NCI-H128 (cell line): ENCODE measurements at regions not wholly inside any gene's neighbourhood (a gene's known extent, or its start where the extent isn't known, plus 50 kb on each side); places are given as distances from the start of the nearest gene placed in this dataset.

Experiments used
- DNase-seq: peaks from one replicate; lab custom pipeline; 2025; ENCODE audit not compliant: unreplicated experiment; lab: John Stamatoyannopoulos, UW

- DNase-seq = no peak
Observed at GRCh38 chr5:2220741-2221140, 338.0 kb upstream of the IRX4 start.

GRCh38 chr5:2219149-2219776 lies 336.5 kb upstream of the IRX4 start:
- DNase-seq = no peak

- no peak for DNase-seq
Observed at GRCh38 chr5:2217219-2217618, 334.5 kb upstream of the IRX4 start.

- no peak for DNase-seq
Observed at GRCh38 chr5:2214910-2215590, 332.3 kb upstream of the IRX4 start.

- no peak for DNase-seq
Observed at GRCh38 chr5:2213121-2213730, 330.5 kb upstream of the IRX4 start.

GRCh38 chr5:2212481-2212880 lies 329.8 kb upstream of the IRX4 start:
- no peak for DNase-seq

GRCh38 chr5:2208239-2208544 lies 325.5 kb upstream of the IRX4 start:
- no peak for DNase-seq

- no peak for DNase-seq
Observed at GRCh38 chr5:2207416-2208238, 324.9 kb upstream of the IRX4 start.

- no peak for DNase-seq
Observed at GRCh38 chr5:2207109-2207399, 324.3 kb upstream of the IRX4 start.

- DNase-seq = no peak
Observed at GRCh38 chr5:2206293-2207108, 323.8 kb upstream of the IRX4 start.

GRCh38 chr5:2205596-2206226 lies 323.0 kb upstream of the IRX4 start:
- no peak for DNase-seq

- no peak for DNase-seq
Observed at GRCh38 chr5:2205185-2205585, 322.5 kb upstream of the IRX4 start.

- DNase-seq = no peak
Observed at GRCh38 chr5:2204366-2205184, 321.9 kb upstream of the IRX4 start.

GRCh38 chr5:2203774-2204173 lies 321.0 kb upstream of the IRX4 start:
- DNase-seq = no peak

- no peak for DNase-seq
Observed at GRCh38 chr5:2201832-2202231, 319.1 kb upstream of the IRX4 start.

- no peak for DNase-seq
Observed at GRCh38 chr5:2201421-2201820, 318.7 kb upstream of the IRX4 start.

GRCh38 chr5:2201011-2201410 lies 318.3 kb upstream of the IRX4 start:
- no peak for DNase-seq

GRCh38 chr5:2200261-2200950 lies 317.7 kb upstream of the IRX4 start:
- DNase-seq = no peak

GRCh38 chr5:2199697-2200096 lies 317.0 kb upstream of the IRX4 start:
- no peak for DNase-seq
